ENCODE measurements at regions not wholly inside any gene's neighbourhood (a gene's known extent, or its start where the extent isn't known, plus 50 kb on each side); places are given as distances from the start of the nearest gene placed in this dataset.

DNA sequence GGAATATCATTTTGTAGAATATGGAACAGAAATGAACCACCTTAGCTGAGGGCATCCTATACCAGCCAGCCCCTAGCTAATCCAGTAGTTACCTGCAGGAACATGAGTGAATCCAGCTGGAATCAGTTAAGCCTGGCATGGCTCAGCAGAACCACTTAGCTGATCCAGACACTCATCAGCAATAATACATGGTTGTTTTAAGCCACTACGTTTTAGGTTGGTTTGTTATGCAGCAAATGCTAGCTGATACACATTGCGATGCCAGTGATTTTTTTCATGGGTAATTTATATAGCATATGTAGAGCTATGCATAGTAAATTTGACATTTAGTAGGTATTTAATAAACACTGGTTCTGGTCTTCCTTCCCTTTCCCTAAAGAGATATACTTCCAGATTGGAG, 201.9 kb upstream of the JAG1 start:
- Histone ChIP-seq H4K5ac (ENCODE audit: low read depth, low read length) (no peak overlapping the region), H3K9me3 (ENCODE audit: control insufficient read depth, insufficient read depth, low read length) (peaks cover 4% of the 10 kb centered on the region), H3K9me1 (ENCODE audit: insufficient read depth, low read length) (no peaks in the 10 kb centered on the region), H2AK5ac (ENCODE audit: low read depth, low read length) (no peak overlapping the region), H3K23ac (ENCODE audit: low read depth, low read length) (no peak overlapping the region), H4K8ac (ENCODE audit: low read depth in 2 of 2, low read length in 2 of 2) (no peak overlapping the region), H3K79me1 (ENCODE audit: low read depth in 1 of 2, low read length in 2 of 2) (no peaks in the 10 kb centered on the region), H2BK20ac (ENCODE audit: low read depth, low read length) (no peak overlapping the region), H2BK15ac (ENCODE audit: low read depth, low read length) (no peak overlapping the region), H3K27me3 (ENCODE audit: control insufficient read depth, insufficient read depth, low read length) (no peaks in the 10 kb centered on the region), H4K20me1 (ENCODE audit: insufficient read depth, low read length) (no peaks in the 10 kb centered on the region), H3K27ac (ENCODE audit: insufficient read depth, low read length) (no peak overlapping the region), H3K56ac (ENCODE audit: extremely low read depth, insufficient read depth, low read length) (no peak overlapping the region), H3K14ac (replicated peaks; ENCODE audit: low read depth, low read length) (no peak overlapping the region), H2BK120ac (ENCODE audit: low read depth, low read length) (no peak overlapping the region), H4K91ac (ENCODE audit: insufficient read depth, low read depth, low read length) (no peak overlapping the region), H3K4me3 (ENCODE audit: insufficient read depth, low read depth, low read length) (no peak overlapping the region), H3K18ac (ENCODE audit: low read depth, low read length) (no peak overlapping the region), H2AK9ac (replicated peaks; ENCODE audit: low read depth, low read length, poor library complexity) (no peak overlapping the region), H2BK5ac (ENCODE audit: low read depth, low read length, poor library complexity, severe bottlenecking) (no peak overlapping the region), H3K4me2 (ENCODE audit: low read depth, low read length) (no peak overlapping the region), H2AFZ (replicated peaks; ENCODE audit: low read length, poor library complexity) (no peak overlapping the region), H3K36me3 (ENCODE audit: control insufficient read depth, insufficient read depth, low read length) (no peaks in the 10 kb centered on the region), H3K4me1 (ENCODE audit: control insufficient read depth, insufficient read depth, low read length) (no peaks in the 10 kb centered on the region), H3K9ac (ENCODE audit: low read depth, low read length) (no peak overlapping the region), H3K4ac (ENCODE audit: low read depth, low read length) (no peak overlapping the region)
- TF ChIP-seq MXI1 (IDR thresholded peaks at IDR 0.05; ENCODE audit: borderline replicate concordance, low read depth, low read length) = no peak
- no peak for TF ChIP-seq MAZ (IDR thresholded peaks at IDR 0.05; ENCODE audit: borderline replicate concordance, low read depth, low read length)
- no peak for TF ChIP-seq MAFK (IDR thresholded peaks at IDR 0.05; ENCODE audit: low read depth, low read length)
- TF ChIP-seq, protein P1, sequence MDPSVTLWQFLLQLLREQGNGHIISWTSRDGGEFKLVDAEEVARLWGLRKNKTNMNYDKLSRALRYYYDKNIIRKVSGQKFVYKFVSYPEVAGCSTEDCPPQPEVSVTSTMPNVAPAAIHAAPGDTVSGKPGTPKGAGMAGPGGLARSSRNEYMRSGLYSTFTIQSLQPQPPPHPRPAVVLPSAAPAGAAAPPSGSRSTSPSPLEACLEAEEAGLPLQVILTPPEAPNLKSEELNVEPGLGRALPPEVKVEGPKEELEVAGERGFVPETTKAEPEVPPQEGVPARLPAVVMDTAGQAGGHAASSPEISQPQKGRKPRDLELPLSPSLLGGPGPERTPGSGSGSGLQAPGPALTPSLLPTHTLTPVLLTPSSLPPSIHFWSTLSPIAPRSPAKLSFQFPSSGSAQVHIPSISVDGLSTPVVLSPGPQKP (IDR thresholded peaks at IDR 0.05; ENCODE audit: borderline replicate concordance, low read depth, low read length) = no peak
- TF ChIP-seq CEBPB (IDR thresholded peaks at IDR 0.05; ENCODE audit: low read depth, low read length) = no peak
- no peak for TF ChIP-seq RFX5 (IDR thresholded peaks at IDR 0.05; ENCODE audit: low read depth, low read length)
- no peak for TF ChIP-seq RAD21 (IDR thresholded peaks at IDR 0.05; ENCODE audit: low read length)
- no peak for TF ChIP-seq CHD1 (IDR thresholded peaks at IDR 0.05; ENCODE audit: low read depth, low read length)
- no peak for TF ChIP-seq RCOR1 (IDR thresholded peaks at IDR 0.05; ENCODE audit: insufficient replicate concordance, low read length)
- TF ChIP-seq, protein P2, sequence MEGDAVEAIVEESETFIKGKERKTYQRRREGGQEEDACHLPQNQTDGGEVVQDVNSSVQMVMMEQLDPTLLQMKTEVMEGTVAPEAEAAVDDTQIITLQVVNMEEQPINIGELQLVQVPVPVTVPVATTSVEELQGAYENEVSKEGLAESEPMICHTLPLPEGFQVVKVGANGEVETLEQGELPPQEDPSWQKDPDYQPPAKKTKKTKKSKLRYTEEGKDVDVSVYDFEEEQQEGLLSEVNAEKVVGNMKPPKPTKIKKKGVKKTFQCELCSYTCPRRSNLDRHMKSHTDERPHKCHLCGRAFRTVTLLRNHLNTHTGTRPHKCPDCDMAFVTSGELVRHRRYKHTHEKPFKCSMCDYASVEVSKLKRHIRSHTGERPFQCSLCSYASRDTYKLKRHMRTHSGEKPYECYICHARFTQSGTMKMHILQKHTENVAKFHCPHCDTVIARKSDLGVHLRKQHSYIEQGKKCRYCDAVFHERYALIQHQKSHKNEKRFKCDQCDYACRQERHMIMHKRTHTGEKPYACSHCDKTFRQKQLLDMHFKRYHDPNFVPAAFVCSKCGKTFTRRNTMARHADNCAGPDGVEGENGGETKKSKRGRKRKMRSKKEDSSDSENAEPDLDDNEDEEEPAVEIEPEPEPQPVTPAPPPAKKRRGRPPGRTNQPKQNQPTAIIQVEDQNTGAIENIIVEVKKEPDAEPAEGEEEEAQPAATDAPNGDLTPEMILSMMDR (conservative IDR thresholded peaks at IDR 0.05; ENCODE audit: low read depth, low read length) = no peak
- TF ChIP-seq, protein P3, sequence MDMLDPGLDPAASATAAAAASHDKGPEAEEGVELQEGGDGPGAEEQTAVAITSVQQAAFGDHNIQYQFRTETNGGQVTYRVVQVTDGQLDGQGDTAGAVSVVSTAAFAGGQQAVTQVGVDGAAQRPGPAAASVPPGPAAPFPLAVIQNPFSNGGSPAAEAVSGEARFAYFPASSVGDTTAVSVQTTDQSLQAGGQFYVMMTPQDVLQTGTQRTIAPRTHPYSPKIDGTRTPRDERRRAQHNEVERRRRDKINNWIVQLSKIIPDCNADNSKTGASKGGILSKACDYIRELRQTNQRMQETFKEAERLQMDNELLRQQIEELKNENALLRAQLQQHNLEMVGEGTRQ (IDR thresholded peaks at IDR 0.05; ENCODE audit: low read depth, low read length) = no peak
- no peak for TF ChIP-seq NFE2L2 (IDR thresholded peaks at IDR 0.05; ENCODE audit: low read depth, low read length)
- no peak for TF ChIP-seq SMC3 (IDR thresholded peaks at IDR 0.05; ENCODE audit: low read depth, low read length)
- TF ChIP-seq POLR2A (IDR thresholded peaks at IDR 0.05; ENCODE audit: low read depth, low read length) = no peak
- TF ChIP-seq FOS (IDR thresholded peaks at IDR 0.05; ENCODE audit: low read depth, low read length) = no peak
- TF ChIP-seq BHLHE40 (IDR thresholded peaks at IDR 0.05; ENCODE audit: low read depth, low read length) = no peak
- dilution Hi-C loops (cut with HindIII; ENCODE audit: low sequenced_read_pairs, unreplicated experiment) = no loop called here
- ATAC-seq (ENCODE audit: low read depth) (no peak), DNase-seq (no peak)
- POLR2A ChIA-PET (ENCODE audit: unreplicated experiment) = no interaction called here
- CTCF ChIA-PET = interaction anchor here (0.6 kb wide), 1 partner anchor 131 kb away, joined by 4 read pairs; no protein-coding TSS in a partner anchor
- WGBS, 2 experiments (ENCODE audit: extremely low coverage in 2 of 2, insufficient read length in 1 of 2) = no CpG with 5 or more reads among the region's 2 CpGs
- no TSS peak for BruUV-seq (replicated peaks)
- in situ Hi-C loops (cut with MboI; ENCODE audit: low sequenced_read_pairs) = no loop called here
- intact Hi-C loops (cut with micrococcal nuclease) = no loop called here
